ENCODE measurements at regions not wholly inside any gene's neighbourhood (a gene's known extent, or its start where the extent isn't known, plus 50 kb on each side); places are given as distances from the start of the nearest gene placed in this dataset.

DNA sequence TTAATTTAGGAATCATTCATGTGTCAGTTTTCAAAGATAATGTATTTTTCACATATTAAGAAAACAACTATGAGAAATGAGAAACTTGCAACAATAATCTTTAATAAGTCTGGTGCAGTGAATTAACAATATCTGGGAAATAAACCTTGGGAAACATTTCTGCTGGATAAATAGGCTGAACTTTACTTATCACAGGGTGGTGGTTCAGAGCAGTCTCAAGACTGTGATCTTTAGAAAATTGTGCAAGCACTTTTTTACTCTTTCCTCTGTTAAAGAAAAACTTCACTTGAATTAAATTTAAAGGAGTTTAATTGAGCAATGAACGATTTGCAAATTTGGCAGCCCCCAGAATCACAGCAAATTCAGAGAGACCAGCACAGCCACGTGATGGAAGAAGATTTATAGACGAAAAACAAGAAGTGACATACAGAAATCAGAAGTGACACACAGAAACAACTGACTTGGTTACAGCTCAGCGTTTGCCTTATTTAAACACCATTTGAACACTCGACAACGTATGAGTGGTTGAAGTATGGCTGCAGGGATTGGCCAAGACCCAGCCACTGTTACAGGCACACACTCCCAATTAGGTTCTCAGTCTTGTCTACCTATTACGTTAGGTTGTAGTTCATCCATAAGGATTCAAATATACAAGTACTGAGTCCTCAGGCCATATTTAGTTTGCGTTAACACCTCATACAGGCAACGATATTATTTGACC, 631.9 kb downstream of the SLCO4C1 start:
- TF ChIP-seq REST (IDR thresholded peaks at IDR 0.05; ENCODE audit: low read depth, low read length) (no peak), CTCF (IDR thresholded peaks at IDR 0.05) (no peak), FOXM1 (IDR thresholded peaks at IDR 0.05; ENCODE audit: low read depth) (no peak), POLR2AphosphoS5 (IDR thresholded peaks at IDR 0.05; ENCODE audit: low read depth, low read length) (no peak), ELF1 (IDR thresholded peaks at IDR 0.05) (no peak)
- TF ChIP-seq, protein P1, sequence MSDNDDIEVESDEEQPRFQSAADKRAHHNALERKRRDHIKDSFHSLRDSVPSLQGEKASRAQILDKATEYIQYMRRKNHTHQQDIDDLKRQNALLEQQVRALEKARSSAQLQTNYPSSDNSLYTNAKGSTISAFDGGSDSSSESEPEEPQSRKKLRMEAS (IDR thresholded peaks at IDR 0.05; ENCODE audit: low read depth): no peak

All from SK-N-SH (cell line).